CD1c-positive myeloid dendritic cell (primary cell): ENCODE measurements at regions not wholly inside any gene's neighbourhood (a gene's known extent, or its start where the extent isn't known, plus 50 kb on each side); places are given as distances from the start of the nearest gene placed in this dataset.
"Not testable (repeated sequence)": the region's sequence is repeated elsewhere in the genome, so short reads cannot be mapped to it uniquely, and the experiment has no call there.

ENCODE experiments used
- DNase-seq: peaks from one replicate; pipeline ENCODE4 v3.0.0-alpha.2; 2016; ENCODE audit errors: extremely low spot score

GRCh38 chr5:91493086-91493485 lies 110.0 kb upstream of the ARRDC3 start:
- DNase-seq, result no peak

DNA sequence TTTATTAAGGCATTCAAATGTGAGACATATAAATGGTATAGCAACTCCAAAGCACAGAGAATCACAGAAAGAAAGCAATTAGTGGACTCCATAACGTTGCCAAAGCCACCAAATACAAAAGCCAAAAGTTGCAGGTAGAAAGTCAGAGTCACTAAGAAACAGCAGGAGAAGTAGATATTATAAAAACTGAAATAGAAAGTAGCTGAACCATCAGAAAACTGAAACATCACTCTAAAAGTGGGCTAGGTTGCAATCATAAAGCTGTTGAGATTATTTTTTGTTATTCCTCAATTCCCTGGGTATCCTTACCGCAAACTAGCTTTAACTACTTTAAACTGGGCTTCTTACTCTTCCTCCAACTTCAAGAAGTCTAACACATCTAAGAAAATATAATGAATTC lies 108.1 kb upstream of the ARRDC3 start:
- DNase-seq, result no peak

GRCh38 chr5:91490316-91490715 lies 107.2 kb upstream of the ARRDC3 start:
- DNase-seq, result no peak

GRCh38 chr5:91487420-91487819 lies 104.3 kb upstream of the ARRDC3 start:
- DNase-seq, result no peak

DNA sequence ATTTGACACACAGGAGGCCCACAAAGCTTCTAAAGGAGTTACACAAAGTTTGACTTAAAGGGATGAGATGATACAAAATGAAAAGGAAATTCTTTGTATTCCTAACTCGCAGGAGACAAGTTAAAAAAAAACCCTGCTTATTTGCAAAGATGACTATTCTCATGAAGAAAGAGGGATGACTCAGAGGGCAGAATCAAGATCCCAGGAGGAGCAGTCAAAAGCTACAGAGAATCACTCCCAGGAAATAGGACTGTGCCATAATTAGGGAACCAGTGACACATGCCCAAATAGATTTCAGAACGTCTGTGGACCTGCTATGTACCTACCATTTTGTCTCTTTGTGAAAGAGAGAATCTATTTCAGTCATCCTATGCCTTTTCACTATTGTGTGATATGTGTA lies 103.5 kb upstream of the ARRDC3 start:
- DNase-seq, result no peak

- no peak for DNase-seq
These were observed 101.5 kb upstream of the ARRDC3 start for GRCh38 chr5:91484662-91485061.

- not testable (repeated sequence) for DNase-seq
These were observed 96.3 kb upstream of the ARRDC3 start for GRCh38 chr5:91479376-91479775.

DNA sequence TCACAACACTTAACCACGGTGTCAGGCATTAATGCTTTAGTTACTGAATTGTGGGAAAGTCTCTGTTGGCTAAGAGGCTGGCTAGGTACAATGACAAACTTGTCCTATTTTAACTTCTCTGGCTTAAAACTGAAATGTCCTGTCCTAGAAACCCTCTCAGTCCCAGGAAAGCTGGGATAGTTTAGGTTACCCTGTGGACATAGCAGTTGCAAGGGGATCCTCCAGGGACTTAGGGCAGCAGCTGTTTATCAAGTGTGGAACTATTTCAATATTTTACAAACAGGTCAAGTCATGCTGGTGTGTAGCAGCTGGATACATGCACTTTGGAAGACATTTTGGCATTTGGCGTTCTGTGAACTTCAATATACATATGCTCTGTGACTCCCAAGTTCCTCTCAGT lies 95.0 kb upstream of the ARRDC3 start:
- DNase-seq, result no peak

DNA sequence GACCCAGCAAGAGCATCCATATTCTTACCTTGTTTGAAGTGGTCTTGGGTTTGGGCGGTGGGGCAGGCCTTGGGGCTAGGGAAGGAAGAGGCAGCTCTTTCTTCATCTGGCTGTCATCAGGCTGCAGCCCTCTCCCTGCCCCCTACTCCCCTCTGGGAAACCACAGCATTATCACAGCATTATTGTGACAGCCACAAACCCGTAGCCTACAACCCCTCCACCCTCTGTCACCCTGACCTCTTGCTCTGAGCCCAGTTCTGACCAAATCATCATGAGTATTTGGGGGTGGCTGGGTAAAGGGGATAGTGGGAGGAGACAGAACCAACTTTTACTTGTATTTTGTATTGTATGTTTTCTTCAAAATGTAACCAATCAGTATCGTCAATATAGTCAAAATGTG lies 94.3 kb upstream of the ARRDC3 start:
- DNase-seq, result no peak

DNA sequence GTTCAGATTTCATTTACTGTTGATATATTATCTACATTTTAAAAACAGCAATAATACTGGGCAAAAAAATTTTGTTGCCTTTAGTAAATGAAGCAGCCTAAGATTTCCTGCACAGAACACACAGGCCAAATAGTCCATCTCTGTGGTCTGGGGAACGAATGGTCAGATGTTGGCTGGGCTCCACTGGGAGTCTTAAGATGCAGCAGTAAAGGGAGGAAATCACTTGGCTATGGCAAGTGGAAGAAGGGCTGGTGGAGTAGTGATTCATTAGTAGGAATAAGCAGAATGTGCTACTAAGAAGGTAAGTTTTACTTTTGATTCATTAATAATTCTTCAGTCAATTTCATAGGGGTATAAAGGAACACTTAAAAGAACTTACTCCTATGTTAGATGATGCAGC lies 91.1 kb upstream of the ARRDC3 start:
- DNase-seq, result no peak

DNA sequence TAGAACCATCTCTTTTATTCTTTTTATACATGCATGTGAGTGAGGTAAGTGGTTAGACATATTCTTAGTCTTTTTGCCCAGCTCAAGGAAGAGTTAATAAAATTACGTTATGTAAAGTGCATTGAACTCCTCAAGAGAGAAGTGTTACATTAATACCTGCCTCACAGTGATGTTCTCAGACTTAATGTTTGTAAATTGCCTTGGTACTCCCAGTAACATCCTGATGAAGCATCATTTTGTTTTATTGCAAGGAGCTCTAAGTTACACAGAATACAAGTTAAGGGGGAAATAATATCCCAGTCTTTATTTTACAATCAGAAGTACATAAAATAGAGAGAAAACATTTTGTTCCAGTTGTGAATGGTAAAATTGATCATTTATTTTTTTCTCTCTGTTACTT lies 89.5 kb upstream of the ARRDC3 start:
- no peak for DNase-seq

DNA sequence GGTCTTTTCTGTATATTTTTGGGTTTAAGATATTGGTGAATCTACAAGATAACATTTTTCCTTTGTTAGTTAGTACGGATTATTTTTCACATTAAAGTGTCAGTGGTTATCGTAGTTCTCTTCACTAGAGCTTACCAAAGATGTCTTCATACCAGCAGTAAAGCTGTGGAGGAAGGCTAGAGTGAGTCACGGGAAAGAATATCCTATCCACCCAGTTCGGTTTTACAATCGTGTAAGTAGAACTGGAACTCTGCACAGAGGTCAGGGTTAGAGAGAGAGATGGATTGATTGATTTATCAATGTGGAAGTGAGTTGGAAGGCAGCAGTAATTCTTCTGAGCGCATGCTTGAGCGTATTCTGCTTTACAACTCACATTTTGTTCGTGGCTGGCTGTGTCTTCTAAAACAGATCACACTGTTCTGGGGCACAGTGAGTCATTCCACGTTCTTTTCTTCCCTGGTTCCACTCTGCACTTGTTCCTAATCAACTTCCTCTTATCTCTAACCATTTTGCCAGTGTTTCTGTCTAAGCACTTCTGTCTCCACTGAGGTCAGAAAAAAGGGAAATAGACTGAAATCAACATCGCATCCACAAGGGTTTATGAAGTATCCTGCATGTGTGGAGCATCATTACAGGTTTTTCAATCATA lies 86.5 kb upstream of the ARRDC3 start:
- DNase-seq, result peak; percentile 67

GRCh38 chr5:91468651-91469422 lies 85.7 kb upstream of the ARRDC3 start:
- DNase-seq, result peak; percentile 35

- DNase-seq, result no peak
These were observed 81.9 kb upstream of the ARRDC3 start for GRCh38 chr5:91464886-91465646.

GRCh38 chr5:91457681-91458058 lies 74.6 kb upstream of the ARRDC3 start:
- no peak for DNase-seq

GRCh38 chr5:91456928-91457680 lies 74.0 kb upstream of the ARRDC3 start:
- DNase-seq, result no peak

DNA sequence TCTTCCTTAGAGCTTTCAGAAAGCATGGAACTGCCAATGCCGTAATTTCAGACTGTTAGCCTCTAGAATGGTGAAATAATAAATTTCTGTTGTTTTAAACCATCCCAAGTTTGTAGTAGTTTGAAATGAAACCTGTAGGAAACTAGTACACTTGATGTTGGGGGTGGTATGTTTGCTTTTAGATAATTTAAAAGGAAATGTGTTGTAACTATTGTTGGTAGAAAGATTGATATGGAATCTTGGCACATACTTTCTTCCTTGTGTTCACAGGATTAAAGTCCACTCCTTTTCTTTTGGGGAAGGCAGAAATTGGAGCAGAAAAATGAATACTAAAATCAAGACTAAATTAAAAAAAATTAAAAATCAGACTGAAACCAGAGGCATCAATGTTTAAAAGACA lies 66.0 kb upstream of the ARRDC3 start:
- no peak for DNase-seq

DNA sequence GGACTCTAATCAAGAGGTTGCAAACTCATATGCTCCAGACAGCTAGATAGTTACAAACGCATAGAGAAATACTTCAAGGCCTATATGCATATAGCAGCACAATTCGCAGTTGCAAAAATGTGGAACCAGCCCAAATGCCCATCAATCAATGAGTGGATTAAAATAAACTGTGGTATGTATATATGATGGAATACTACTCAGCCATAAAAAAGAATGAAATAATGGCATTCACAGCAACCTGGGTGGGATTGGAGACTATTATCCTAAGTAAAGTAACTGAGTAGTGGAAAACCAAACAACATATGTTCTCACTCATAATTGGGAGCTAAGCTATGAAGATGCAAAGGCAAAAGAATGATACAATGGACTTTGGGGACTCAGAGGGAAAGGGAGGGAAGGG lies 65.0 kb upstream of the ARRDC3 start:
- not testable (repeated sequence) for DNase-seq

DNA sequence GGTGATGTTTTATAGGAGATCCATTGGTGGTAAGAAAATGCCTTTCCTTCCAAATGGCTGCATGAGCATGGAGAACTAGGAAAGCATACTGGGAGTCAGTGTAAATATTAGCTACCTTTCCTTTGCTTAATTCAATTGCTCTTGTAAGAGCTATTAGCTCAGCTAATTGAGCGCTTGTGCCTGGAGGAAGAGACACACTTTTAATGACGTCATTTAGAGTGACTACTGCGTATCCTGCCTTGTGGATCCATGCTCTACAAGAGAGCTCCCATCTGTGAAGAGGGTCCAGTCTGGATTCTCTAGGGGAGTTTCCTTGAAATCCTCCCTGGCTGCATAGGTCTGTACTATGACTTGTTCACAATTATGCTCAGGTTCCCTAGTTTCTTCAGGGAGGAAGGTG lies 63.8 kb upstream of the ARRDC3 start:
- DNase-seq, result not testable (repeated sequence)

- no peak for DNase-seq
These were observed 60.8 kb upstream of the ARRDC3 start for GRCh38 chr5:91443761-91444467.

GRCh38 chr5:91443023-91443422 lies 59.9 kb upstream of the ARRDC3 start:
- DNase-seq, result no peak

DNA sequence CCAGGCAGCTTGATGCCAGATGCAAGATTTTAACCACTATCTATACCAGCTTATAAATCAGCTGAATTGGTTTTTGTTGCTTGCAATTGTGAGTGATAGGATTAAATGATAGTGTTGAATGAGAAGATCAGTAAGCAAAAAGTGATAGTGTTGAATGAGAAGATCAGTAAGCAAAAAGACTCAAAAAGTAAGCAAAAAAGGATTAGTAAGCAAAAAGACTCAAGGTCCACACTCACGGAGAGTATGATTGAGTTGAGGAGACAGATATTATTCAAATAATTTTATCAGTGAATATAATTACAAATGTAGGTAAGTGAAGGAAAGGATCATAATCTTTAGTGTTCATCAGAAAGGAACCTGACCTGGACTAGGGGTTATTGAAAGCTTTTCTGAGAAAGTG lies 58.0 kb upstream of the ARRDC3 start:
- DNase-seq, result no peak
